Activated CD4-positive, alpha-beta T cell treated with anti-CD3 and anti-CD28 coated beads for 24 hours (primary cell): ENCODE measurements at regions not wholly inside any gene's neighbourhood (a gene's known extent, or its start where the extent isn't known, plus 50 kb on each side); places are given as distances from the start of the nearest gene placed in this dataset.

ENCODE experiments used
- DNase-seq, 2 donors: peaks; one replicate each; pipeline ENCODE4 v3.0.0-alpha.2; 2020; ENCODE audit warnings: low read depth in 2 of 2

GRCh38 chr1:213723187-213723586 is 264.6 kb upstream of the PROX1 start:
- DNase-seq, result no peak

- no peak for DNase-seq
Observed at GRCh38 chr1:213724640-213725536, 262.9 kb upstream of the PROX1 start.

DNA sequence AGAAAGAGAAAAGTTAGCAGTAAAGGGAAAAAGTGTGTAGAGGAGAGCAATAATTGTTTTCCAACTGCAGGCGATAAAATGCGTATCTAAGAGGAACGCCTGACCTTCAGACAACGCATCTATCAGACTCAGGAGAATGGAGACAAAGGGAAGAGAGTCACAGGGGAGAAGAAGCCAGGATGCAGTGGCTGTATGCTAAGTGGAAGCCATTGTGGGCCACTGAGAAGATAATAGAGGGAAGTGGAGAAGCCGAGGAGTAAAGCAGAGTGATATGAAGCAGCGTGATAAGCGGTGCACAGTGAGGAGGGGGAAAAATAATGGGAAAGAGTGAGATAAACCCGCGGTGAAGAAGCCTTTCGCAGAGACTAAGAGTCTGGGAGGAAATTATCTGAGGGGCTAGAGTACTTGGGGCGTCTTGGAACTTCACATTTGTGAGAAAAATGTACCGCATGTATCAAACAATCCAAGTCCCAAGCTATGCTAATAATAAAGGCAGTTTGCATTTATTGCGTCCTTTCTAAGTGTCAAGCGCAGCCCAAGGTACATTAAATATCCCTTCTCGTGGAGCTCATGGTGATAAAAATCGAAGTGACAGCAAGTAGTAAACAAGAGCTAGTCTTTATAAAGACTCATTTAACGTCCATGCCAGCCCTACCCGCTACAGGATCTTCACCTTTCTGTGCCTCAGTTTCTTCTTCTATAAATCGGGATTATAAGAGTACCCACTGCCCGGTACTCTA is 259.8 kb upstream of the PROX1 start:
- no peak for DNase-seq

DNA sequence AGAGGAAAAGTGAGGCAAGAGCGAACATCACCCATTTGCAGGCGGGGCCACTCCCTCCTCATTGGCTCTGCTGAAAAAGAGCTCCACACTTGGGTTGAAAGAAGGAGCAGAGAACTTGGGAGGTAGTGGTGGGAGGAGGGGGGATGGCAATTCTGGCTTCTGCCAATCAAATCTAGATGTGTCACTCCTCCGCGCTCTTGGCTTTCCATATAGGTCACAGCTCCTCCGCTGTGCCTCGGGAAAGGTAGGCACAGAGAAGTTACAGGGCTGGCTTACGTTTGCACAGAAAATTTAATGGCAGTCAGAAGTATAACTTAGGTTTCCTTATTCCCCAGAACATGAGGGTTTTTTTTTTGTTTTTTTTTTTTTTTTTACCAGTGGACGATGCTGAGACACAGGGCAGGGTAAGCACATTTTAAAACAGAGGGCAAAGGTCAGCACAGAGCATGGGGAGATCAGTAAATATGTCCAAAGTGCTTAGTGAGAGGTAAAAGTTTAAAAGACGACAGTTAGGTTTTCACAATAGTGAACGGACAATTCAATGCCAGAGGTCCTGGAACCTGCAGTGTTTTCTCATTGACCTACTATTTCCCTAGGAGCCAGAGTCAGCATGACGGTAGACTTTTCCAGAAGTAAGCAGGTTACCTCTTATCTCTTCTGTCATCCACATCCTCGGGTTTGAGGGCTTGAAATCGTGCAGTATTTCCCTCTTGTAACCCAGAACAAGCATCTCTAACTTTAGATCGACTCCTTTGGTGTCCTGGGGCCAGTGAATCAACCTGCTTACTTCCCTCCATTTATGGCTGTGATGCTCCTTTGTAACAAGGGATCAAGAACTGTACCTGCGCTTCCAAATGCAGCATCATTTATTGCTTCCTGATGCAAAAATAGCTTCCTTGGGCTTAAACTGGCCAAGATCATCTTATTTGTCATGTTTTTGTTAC is 258.9 kb upstream of the PROX1 start:
- DNase-seq, result no peak

- DNase-seq, result no peak
Observed at GRCh38 chr1:213733705-213734104, 254.1 kb upstream of the PROX1 start.

- no peak for DNase-seq
Observed at GRCh38 chr1:213737398-213738035, 250.3 kb upstream of the PROX1 start.

- DNase-seq, result no peak
Observed at GRCh38 chr1:213738658-213739057, 249.1 kb upstream of the PROX1 start.

- no peak for DNase-seq
Observed at GRCh38 chr1:213742992-213743391, 244.8 kb upstream of the PROX1 start.

DNA sequence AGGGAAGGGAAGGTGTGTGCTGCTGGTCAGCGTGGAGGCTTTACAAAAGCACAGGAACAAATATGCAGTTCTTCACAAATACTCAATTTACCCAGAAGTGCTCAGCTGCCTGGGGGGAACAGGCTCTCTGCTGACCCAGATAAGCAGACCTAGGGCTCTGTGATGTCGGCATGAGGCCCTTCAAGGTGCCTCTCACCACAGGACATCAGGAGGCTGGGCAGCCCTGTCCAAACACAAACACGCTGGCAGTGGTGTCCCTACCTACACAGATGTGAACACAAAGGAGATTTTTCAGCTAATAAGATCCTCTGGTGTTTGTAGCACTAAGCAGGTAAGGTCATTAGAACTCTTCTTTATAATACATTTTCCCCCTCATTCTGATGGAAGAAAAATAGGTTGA is 243.0 kb upstream of the PROX1 start:
- DNase-seq, result no peak

GRCh38 chr1:213745451-213745850 is 242.3 kb upstream of the PROX1 start:
- no peak for DNase-seq

DNA sequence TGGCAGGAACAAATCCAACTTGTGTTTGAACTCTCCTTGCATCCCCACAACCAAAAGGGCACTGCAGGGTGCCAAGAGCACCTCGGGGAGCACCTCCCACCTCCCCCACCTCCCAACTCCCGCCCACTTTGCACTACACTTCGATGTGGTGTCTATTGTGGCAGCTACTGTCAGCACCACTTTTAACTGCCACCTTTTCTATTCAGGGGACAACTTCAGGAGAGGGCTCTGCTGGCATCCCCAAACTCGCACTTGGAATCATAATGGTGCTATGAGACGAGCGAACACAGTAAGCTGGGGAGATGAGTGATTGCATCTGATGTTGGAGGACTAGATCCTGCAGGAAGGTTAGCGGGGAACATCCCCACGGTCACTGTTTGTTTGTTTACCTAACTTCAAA is 238.2 kb upstream of the PROX1 start:
- DNase-seq, result no peak

DNA sequence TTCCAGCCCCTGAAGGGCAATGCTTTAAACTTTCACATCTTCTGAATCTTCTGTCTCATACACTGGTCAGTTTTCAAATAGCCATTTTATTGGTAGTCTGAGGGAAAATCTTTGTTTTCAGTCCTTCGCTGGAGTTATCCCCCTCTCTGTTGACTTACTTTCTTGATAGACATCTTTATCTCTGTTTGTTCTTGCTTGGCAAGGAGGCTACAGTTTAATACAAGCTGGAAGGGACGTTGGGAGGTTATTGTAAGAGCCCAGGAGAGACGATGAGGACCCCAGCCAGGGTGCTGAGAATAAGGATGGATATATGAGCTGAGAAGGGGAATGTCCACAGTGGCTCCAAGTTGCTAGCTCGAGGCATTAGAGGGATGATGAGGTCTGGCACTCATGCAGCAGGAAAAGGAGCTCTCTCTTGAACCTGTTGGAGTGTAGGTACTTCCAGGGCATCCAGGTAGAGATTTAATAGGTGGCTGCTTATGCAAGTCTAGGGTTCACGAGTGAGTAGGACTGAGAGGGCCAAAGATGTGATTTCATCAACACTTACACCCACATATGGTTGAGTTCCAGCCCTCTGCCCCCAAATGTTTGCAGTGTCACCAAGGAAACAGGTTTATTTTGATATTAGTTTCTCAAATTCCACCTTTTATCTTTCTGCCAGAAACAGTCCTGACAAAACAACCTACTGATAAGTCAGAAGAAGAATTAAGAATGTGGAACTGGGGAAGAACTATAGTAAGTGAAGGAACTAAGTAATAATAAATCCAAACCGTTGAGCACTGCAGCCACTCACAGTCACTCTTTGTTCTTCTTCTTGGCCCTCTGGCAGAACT is 237.3 kb upstream of the PROX1 start:
- no peak for DNase-seq

- DNase-seq, result no peak
Observed at GRCh38 chr1:213751064-213751397, 236.7 kb upstream of the PROX1 start.

DNA sequence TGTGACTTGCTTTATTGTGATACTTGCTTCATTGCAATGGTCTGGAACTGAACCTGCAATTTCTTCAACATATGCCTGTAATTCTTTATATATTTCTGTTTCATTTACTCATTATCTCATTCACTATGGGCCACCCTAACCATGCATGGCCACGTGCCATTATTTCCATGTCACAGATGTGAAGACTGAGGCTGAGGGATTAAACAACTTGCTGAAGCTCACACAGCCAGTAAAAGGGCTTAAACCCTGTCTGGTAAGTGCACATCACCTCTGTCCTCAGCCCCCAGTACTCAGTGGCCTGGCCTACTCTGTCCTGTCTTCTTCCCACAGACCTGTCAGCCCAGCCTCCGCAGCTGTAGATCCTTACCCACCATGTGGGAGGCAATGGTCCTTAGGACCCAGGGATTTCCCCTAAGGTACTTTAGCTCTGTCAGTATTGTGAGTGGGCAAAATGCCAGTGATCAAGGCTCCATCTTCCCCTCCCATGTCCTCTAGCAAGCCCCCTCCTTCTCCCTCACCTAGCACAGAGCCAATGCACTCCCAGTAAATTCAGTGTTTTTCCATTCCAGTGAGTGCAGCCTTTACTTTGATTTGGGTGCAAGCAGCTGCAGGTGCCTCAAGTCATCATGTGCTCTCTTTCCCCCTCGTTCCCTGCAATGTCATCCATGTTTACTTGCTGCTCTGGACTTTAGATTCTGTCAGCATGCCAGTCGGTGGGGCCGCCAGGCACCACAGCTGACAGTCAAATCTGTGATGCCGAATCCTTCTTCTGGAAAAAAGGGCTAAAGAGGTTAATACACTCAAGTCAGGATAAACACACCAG is 228.2 kb upstream of the PROX1 start:
- DNase-seq, result no peak

DNA sequence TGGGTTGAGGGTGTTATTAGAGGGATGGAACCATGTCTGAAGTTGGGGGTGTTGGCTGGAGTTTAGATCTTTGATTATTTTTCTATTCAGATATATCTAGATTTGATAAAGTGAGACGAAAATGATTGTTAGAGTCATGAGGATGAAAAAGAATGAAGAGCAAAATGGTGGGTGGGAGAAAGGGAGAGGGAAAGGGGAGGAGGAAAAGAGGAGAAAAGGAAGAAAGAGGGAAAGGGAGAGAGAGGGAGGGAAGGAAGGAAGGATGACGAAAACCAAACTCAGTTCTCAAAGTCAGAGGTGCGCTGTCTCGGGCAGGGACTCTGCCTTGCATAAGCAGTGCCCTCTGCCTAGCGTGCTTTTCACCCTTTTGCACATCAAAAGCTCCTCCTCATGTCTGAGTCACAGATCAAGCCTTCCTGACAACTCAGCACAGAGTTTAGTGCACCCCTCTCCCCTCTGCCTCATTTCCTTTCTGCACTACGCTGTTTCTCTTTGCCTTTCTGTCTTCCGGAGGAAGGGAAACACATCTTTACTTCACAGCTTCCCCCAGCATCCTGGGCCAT is 225.8 kb upstream of the PROX1 start:
- peak; percentile 1 to 31 for DNase-seq

DNA sequence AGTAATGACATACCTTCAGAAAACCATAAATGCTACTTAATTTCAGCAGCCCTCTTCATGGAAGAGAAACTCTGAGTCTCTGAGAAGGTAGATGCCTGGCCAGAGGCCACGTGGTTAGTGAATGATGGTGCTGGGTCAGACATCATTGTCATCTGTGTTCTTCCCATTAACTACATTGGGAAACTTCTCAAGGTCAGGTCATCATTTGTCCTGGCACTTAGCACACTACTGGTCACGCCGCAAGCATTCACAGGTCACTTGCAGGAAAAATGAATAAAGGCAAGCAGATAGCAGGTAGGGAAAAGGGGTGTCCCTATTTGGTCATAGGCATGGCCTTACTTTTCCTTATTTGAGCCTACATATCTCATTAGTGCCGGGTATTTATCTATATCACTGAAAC is 220.1 kb upstream of the PROX1 start:
- DNase-seq, result no peak

DNA sequence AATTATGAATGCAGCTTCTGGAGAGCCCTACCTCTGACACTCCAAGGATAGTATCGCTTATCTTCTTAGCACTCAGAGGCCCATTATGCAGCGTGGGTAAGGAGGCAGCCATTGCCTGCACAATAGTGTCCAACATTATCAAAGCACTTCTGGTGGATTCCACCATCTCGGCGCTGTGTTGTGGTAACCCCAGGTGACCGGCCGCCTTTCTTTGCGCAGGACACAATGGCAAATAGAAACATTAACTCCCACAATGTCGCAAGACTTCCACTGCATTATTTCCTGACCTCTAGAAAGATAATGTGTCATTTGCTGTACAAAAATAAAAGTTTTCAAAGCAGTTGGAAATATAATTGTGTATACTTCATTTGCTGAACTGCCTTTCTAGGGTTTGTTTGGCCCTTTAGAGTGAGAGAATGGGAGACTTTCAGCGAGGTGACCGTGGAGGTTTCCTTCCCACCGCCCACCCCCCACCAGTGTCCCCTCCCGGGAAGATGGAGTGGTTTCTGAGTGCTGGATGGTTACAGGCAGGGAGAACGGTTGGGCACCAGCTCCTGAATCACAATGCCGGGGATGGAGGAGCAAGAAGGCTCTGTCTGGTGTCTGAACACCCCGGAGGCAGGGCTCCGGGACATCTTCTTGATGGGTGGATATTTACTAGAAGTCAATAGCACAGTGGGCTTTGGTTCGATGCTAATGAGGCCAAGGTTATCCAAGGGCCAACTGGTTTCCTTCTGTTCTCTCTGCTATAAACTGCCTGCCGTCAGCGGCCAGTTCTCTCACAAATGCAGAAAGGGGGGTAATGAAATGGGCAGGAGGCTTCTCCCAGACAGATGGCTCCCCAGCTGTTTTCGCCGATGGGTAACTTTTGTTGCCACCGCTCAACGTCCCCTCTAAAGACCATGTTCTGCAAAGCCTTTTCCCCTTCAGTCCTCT is 215.4 kb upstream of the PROX1 start:
- no peak for DNase-seq

DNA sequence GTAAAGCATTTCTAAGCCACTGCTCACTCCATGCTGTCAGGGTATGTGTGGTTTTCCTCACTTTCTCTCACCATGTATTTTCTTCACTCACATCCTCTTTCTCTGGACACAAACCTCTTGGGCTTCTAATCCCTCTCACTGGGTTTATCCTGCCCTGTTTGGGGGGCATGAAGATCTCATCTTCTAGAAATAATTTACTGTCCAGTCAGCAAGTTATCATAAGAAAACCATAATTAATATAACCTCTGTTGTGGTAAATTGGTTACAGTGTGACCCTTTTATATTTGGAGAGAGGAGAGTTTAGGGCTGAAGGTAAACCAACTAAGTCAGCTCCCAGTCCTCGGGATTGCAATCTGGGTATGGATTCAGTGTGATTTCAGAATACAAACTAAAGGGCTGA is 213.8 kb upstream of the PROX1 start:
- DNase-seq, result no peak
